IMR-90 (cell line): ENCODE measurements at regions not wholly inside any gene's neighbourhood (a gene's known extent, or its start where the extent isn't known, plus 50 kb on each side); places are given as distances from the start of the nearest gene placed in this dataset.

Source experiments
- ATAC-seq: fragments of 200-7000 bp; cut with Tn5 transposase; 2 replicates; pipeline ENCODE4 v1.9.1; 2020; ENCODE audit warnings: low read depth, mild to moderate bottlenecking, moderate library complexity
- BruUV-seq: library from RNA; stranded (reverse); fragments of 400-500 nt; replicated peaks from 2 replicates; lab custom pipeline; 2021; lab: Mats Ljungman, UMichigan
- CTCF ChIA-PET: fragments of 300-600 bp; formaldehyde crosslinking; extraction: SDS; loops from one replicate; lab custom pipeline; 2021; ENCODE audit warnings: antibody characterized with exemption; lab: Yijun Ruan, JAX
- POLR2A ChIA-PET: fragments of 300-600 bp; sonication (Branson Sonifier 250); formaldehyde crosslinking; loops from one replicate; lab custom pipeline; 2022; ENCODE audit warnings: antibody characterized with exemption; ENCODE audit not compliant: unreplicated experiment; lab: Charles Lee
- DNase-seq: peaks from one replicate; pipeline ENCODE4 v3.0.0; 2013
- H2AFZ ChIP-seq: replicated peaks from 2 replicates; pipeline ENCODE3; 2013; ENCODE audit warnings: low read length, mild to moderate bottlenecking; ENCODE audit not compliant: poor library complexity
- H2AK5ac ChIP-seq: 2 replicates; pipeline ENCODE4 v1.6.1; 2013; ENCODE audit warnings: low read depth, low read length, inconsistent platforms
- H2AK9ac ChIP-seq: replicated peaks from 2 replicates; pipeline ENCODE3; 2013; ENCODE audit warnings: mild to moderate bottlenecking, low read depth, low read length, moderate library complexity; ENCODE audit not compliant: poor library complexity
- H2BK120ac ChIP-seq: 2 replicates; pipeline ENCODE4 v1.6.1; 2013; ENCODE audit warnings: low read depth, low read length, inconsistent platforms
- H2BK15ac ChIP-seq: 3 replicates; pipeline ENCODE4 v1.6.1; 2013; ENCODE audit warnings: low read depth, low read length, inconsistent platforms
- H2BK20ac ChIP-seq: 2 replicates; pipeline ENCODE4 v1.6.1; 2013; ENCODE audit warnings: low read depth, mild to moderate bottlenecking, inconsistent platforms, low read length, moderate library complexity
- H2BK5ac ChIP-seq: 2 replicates; pipeline ENCODE4 v1.6.1; 2013; ENCODE audit warnings: mild to moderate bottlenecking, low read depth, low read length, inconsistent platforms; ENCODE audit not compliant: poor library complexity, severe bottlenecking
- H3K14ac ChIP-seq: replicated peaks from 2 replicates; pipeline ENCODE4 v1.6.1; 2013; ENCODE audit warnings: low read depth, low read length, inconsistent platforms
- H3K18ac ChIP-seq: 2 replicates; pipeline ENCODE4 v1.6.1; 2013; ENCODE audit warnings: low read depth, low read length, control low read depth
- H3K23ac ChIP-seq: 2 replicates; pipeline ENCODE4 v1.6.1; 2013; ENCODE audit warnings: low read depth, low read length, inconsistent platforms
- H3K27ac ChIP-seq: 2 replicates; pipeline ENCODE4 v1.5.1; 2013; ENCODE audit warnings: mild to moderate bottlenecking, control low read depth, low read length; ENCODE audit not compliant: insufficient read depth
- H3K27me3 ChIP-seq: 2 replicates; pipeline ENCODE4 v1.6.1; 2013; ENCODE audit warnings: low read length; ENCODE audit not compliant: control insufficient read depth, insufficient read depth
- H3K36me3 ChIP-seq: 2 replicates; pipeline ENCODE4 v1.6.1; 2013; ENCODE audit warnings: low read length, mixed read lengths; ENCODE audit not compliant: control insufficient read depth, insufficient read depth
- H3K4ac ChIP-seq: 2 replicates; pipeline ENCODE4 v1.6.1; 2013; ENCODE audit warnings: low read depth, low read length, inconsistent platforms
- H3K4me1 ChIP-seq: 2 replicates; pipeline ENCODE4 v1.6.1; 2013; ENCODE audit warnings: low read length, mixed read lengths; ENCODE audit not compliant: control insufficient read depth, insufficient read depth
- H3K4me2 ChIP-seq: 2 replicates; pipeline ENCODE4 v1.6.1; 2013; ENCODE audit warnings: low read depth, mild to moderate bottlenecking, control low read depth, low read length, moderate library complexity
- H3K4me3 ChIP-seq: 2 replicates; pipeline ENCODE4 v1.5.1; 2013; ENCODE audit warnings: low read depth, mild to moderate bottlenecking, control low read depth, low read length, moderate library complexity; ENCODE audit not compliant: insufficient read depth
- H3K56ac ChIP-seq: 2 replicates; pipeline ENCODE4 v1.6.1; 2013; ENCODE audit warnings: low read length, inconsistent platforms; ENCODE audit not compliant: insufficient read depth; ENCODE audit errors: extremely low read depth
- H3K79me1 ChIP-seq, 2 experiments: 2 replicates each; pipeline ENCODE4 v1.6.1; 2013; ENCODE audit warnings: low read length in 2 of 2, inconsistent platforms in 1 of 2, low read depth in 1 of 2
- H3K9ac ChIP-seq: 2 replicates; pipeline ENCODE4 v1.6.1; 2013; ENCODE audit warnings: low read depth, low read length, control low read depth
- H3K9me1 ChIP-seq: 2 replicates; pipeline ENCODE4 v1.6.1; 2013; ENCODE audit warnings: low read length, inconsistent platforms; ENCODE audit not compliant: insufficient read depth
- H3K9me3 ChIP-seq: 2 replicates; pipeline ENCODE4 v1.6.1; 2013; ENCODE audit warnings: low read length; ENCODE audit not compliant: control insufficient read depth, insufficient read depth
- H4K20me1 ChIP-seq: 2 replicates; pipeline ENCODE4 v1.6.1; 2013; ENCODE audit warnings: low read length, inconsistent platforms; ENCODE audit not compliant: insufficient read depth
- H4K5ac ChIP-seq: 2 replicates; pipeline ENCODE4 v1.6.1; 2013; ENCODE audit warnings: mild to moderate bottlenecking, low read depth, low read length, control low read depth
- H4K8ac ChIP-seq, 2 experiments: 2 replicates each; pipeline ENCODE4 v1.6.1; 2013; ENCODE audit warnings: low read depth in 2 of 2, low read length in 2 of 2, control low read depth in 1 of 2, inconsistent platforms in 1 of 2
- H4K91ac ChIP-seq: 2 replicates; pipeline ENCODE4 v1.6.1; 2013; ENCODE audit warnings: low read depth, low read length, inconsistent platforms; ENCODE audit not compliant: insufficient read depth
- BHLHE40 ChIP-seq: fragments of 150-350 bp; IDR thresholded peaks from 2 replicates; pipeline ENCODE4 v1.6.1; 2016; ENCODE audit warnings: mild to moderate bottlenecking, low read depth, low read length
- CEBPB ChIP-seq: IDR thresholded peaks from 2 replicates; pipeline ENCODE4 v1.6.1; 2012; ENCODE audit warnings: low read depth, low read length, improper control_type of control experiment
- CHD1 ChIP-seq: IDR thresholded peaks from 2 replicates; pipeline ENCODE4 v1.6.1; 2012; ENCODE audit warnings: low read depth, low read length, improper control_type of control experiment
- CTCF ChIP-seq: conservative IDR thresholded peaks from 2 replicates; pipeline ENCODE4 v1.5.1; 2012; ENCODE audit warnings: mild to moderate bottlenecking, low read depth, low read length, improper control_type of control experiment
- FOS ChIP-seq: fragments of 150-350 bp; IDR thresholded peaks from 2 replicates; pipeline ENCODE4 v1.6.1; 2016; ENCODE audit warnings: low read depth, low read length
- MAFK ChIP-seq: IDR thresholded peaks from 2 replicates; pipeline ENCODE4 v1.6.1; 2012; ENCODE audit warnings: low read depth, low read length, improper control_type of control experiment
- MAZ ChIP-seq: IDR thresholded peaks from 2 replicates; pipeline ENCODE4 v1.6.1; 2012; ENCODE audit warnings: low read depth, mild to moderate bottlenecking, low read length, improper control_type of control experiment, moderate library complexity, borderline replicate concordance
- MXI1 ChIP-seq: IDR thresholded peaks from 2 replicates; pipeline ENCODE4 v1.6.1; 2012; ENCODE audit warnings: low read depth, mild to moderate bottlenecking, low read length, moderate library complexity, borderline replicate concordance
- NFE2L2 ChIP-seq: fragments of 150-350 bp; IDR thresholded peaks from 2 replicates; pipeline ENCODE4 v1.6.1; 2016; ENCODE audit warnings: low read depth, mild to moderate bottlenecking, low read length
- POLR2A ChIP-seq: IDR thresholded peaks from 2 replicates; pipeline ENCODE4 v1.6.1; 2012; ENCODE audit warnings: mild to moderate bottlenecking, low read depth, low read length
- RAD21 ChIP-seq: IDR thresholded peaks from 2 replicates; pipeline ENCODE4 v1.6.1; 2012; ENCODE audit warnings: low read length, improper control_type of control experiment
- RCOR1 ChIP-seq: IDR thresholded peaks from 2 replicates; pipeline ENCODE4 v1.6.1; 2012; ENCODE audit warnings: mild to moderate bottlenecking, low read length, improper control_type of control experiment; ENCODE audit not compliant: insufficient replicate concordance
- RFX5 ChIP-seq: IDR thresholded peaks from 2 replicates; pipeline ENCODE4 v1.8.0; 2012; ENCODE audit warnings: low read depth, mild to moderate bottlenecking, low read length, moderate library complexity
- SMC3 ChIP-seq: fragments of 150-350 bp; IDR thresholded peaks from 2 replicates; pipeline ENCODE4 v1.6.1; 2016; ENCODE audit warnings: low read depth, mild to moderate bottlenecking, antibody characterized with exemption, low read length, moderate library complexity
- USF2 ChIP-seq: fragments of 150-350 bp; IDR thresholded peaks from 2 replicates; pipeline ENCODE4 v1.6.1; 2017; ENCODE audit warnings: mild to moderate bottlenecking, antibody characterized with exemption, low read length, low read depth
- WGBS, 2 experiments: methylation state at CpG; one replicate each; pipeline versions ENCODE4 v1.1.5 to v1.1.7; 2013; ENCODE audit warnings: missing lambda C conversion rate in 2 of 2; ENCODE audit not compliant: insufficient read length in 1 of 2; ENCODE audit errors: extremely low coverage in 2 of 2; 5-methylcytosine and 5-hydroxymethylcytosine counted together
- dilution Hi-C: fragments of 300-500 bp; cut with HindIII; formaldehyde crosslinking; loops from one replicate; pipeline ENCODE4 v1.14.3; 2018; ENCODE audit warnings: low sequenced_read_pairs; ENCODE audit not compliant: unreplicated experiment
- in situ Hi-C: fragments of 300-500 bp; cut with MboI; formaldehyde crosslinking; loops from 3 replicates; pipeline ENCODE4 v1.14.3; 2019; ENCODE audit warnings: low sequenced_read_pairs, inconsistent platforms, mixed read lengths
- intact Hi-C: fragments of 100-400 bp; cut with micrococcal nuclease; formaldehyde crosslinking; loops from 2 replicates; pipeline ENCODE4 v1.10.0; 2022
- TF ChIP-seq, protein P1 (sequence below): fragments of 150-350 bp; IDR thresholded peaks from 2 replicates; pipeline ENCODE4 v1.6.1; 2016; ENCODE audit warnings: low read depth, mild to moderate bottlenecking, low read length, moderate library complexity, borderline replicate concordance

DNA sequence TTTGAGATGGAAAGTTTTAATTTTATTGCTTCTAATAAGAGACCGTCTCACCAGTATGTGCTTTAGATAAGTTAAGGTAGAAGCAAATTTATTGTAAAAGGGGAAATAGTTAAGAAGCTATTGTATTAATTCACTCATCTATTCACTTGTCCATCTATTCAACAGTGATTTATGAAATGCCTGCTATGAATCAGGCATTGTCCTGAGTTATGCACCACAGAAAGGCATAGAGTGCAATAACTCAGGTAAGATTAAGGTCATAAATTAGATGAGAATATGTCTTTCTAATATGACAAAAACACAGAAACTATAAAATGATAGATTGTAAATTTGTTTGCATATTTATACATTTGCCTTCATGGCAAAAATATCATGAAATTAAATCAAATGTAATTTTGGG, 379.3 kb upstream of the PCDH15 start:
- Histone ChIP-seq H3K4ac (no peak overlapping the region), H3K23ac (no peak overlapping the region), H4K20me1 (no peaks in the 10 kb centered on the region), H2BK120ac (no peak overlapping the region), H3K9ac (no peak overlapping the region), H3K27me3 (no peaks in the 10 kb centered on the region), H3K18ac (no peak overlapping the region), H2AK9ac (no peak overlapping the region), H2BK20ac (no peak overlapping the region), H3K9me1 (no peaks in the 10 kb centered on the region), H4K5ac (no peak overlapping the region), H2BK15ac (no peak overlapping the region), H3K9me3 (peaks cover 2% of the 10 kb centered on the region; the same call in 1 of the 2 replicates), H3K79me1 (no peaks in the 10 kb centered on the region), H3K27ac (no peak overlapping the region), H4K8ac (no peak overlapping the region), H3K4me2 (no peak overlapping the region), H3K56ac (no peak overlapping the region), H2AFZ (no peak overlapping the region), H3K4me3 (no peak overlapping the region), H2AK5ac (no peak overlapping the region), H3K36me3 (no peaks in the 10 kb centered on the region), H2BK5ac (no peak overlapping the region), H3K4me1 (no peaks in the 10 kb centered on the region), H4K91ac (no peak overlapping the region), H3K14ac (no peak overlapping the region)
- no peak for DNase-seq
- WGBS, 2 experiments: no CpG with 5 or more reads among the region's 1 CpG
- no peak for TF ChIP-seq NFE2L2
- no peak for TF ChIP-seq MXI1
- no peak for TF ChIP-seq MAZ
- no peak for TF ChIP-seq BHLHE40
- no peak for TF ChIP-seq CHD1
- no peak for TF ChIP-seq CEBPB
- TF ChIP-seq RFX5: no peak
- TF ChIP-seq USF2: no peak
- no peak for TF ChIP-seq FOS
- no peak for TF ChIP-seq MAFK
- no peak for TF ChIP-seq POLR2A
- TF ChIP-seq, protein P1, sequence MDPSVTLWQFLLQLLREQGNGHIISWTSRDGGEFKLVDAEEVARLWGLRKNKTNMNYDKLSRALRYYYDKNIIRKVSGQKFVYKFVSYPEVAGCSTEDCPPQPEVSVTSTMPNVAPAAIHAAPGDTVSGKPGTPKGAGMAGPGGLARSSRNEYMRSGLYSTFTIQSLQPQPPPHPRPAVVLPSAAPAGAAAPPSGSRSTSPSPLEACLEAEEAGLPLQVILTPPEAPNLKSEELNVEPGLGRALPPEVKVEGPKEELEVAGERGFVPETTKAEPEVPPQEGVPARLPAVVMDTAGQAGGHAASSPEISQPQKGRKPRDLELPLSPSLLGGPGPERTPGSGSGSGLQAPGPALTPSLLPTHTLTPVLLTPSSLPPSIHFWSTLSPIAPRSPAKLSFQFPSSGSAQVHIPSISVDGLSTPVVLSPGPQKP: no peak
- no peak for TF ChIP-seq RCOR1
- TF ChIP-seq RAD21: no peak
- TF ChIP-seq CTCF: no peak
- TF ChIP-seq SMC3: no peak
- ChIA-PET CTCF (no interaction called here), POLR2A (no interaction called here)
- in situ Hi-C loops: no loop called here
- BruUV-seq: no TSS peak
- intact Hi-C loops: no loop called here
- no peak for ATAC-seq
- dilution Hi-C loops: no loop called here
